A549 (cell line): ENCODE measurements at regions not wholly inside any gene's neighbourhood (a gene's known extent, or its start where the extent isn't known, plus 50 kb on each side); places are given as distances from the start of the nearest gene placed in this dataset.

Experiments used
- CHD4 ChIP-seq: fragments of 200-600 bp; sonication (generic); IDR thresholded peaks from 2 replicates; pipeline ENCODE4 v1.6.1; 2016; ENCODE audit warnings: antibody characterized with exemption, mild to moderate bottlenecking, borderline replicate concordance
- EP300 ChIP-seq, 2 experiments: fragments of >200 bp; sonication (Bioruptor Twin); formaldehyde crosslinking; IDR thresholded peaks; 2 replicates in 1 of 2; 3 replicates in 1 of 2; pipeline ENCODE4 v1.6.1; 2016 to 2017
- ESRRA ChIP-seq: fragments of 150-350 bp; IDR thresholded peaks from 2 replicates; pipeline ENCODE4 v1.6.1; 2014; ENCODE audit warnings: mild to moderate bottlenecking, low read length, borderline replicate concordance
- NR3C1 ChIP-seq: fragments of >200 bp; sonication (Bioruptor Twin); formaldehyde crosslinking; IDR thresholded peaks from 3 replicates; pipeline ENCODE4 v1.6.1; 2017
- POLR2A ChIP-seq: IDR thresholded peaks from 2 replicates; pipeline ENCODE4 v1.6.1; 2012; ENCODE audit warnings: mild to moderate bottlenecking, low read length
- RFX5 ChIP-seq: fragments of 450-650 bp; IDR thresholded peaks from 2 replicates; pipeline ENCODE4 v1.7.1; 2014; ENCODE audit warnings: antibody characterized with exemption, mild to moderate bottlenecking, moderate library complexity
- TF ChIP-seq, protein P1 (sequence below): IDR thresholded peaks from 2 replicates; pipeline ENCODE4 v1.6.1; 2012
- TF ChIP-seq, protein P2 (sequence below): fragments of >200 bp; sonication (Bioruptor Twin); formaldehyde crosslinking; IDR thresholded peaks from 3 replicates; pipeline ENCODE4 v1.5.1; 2016
- TF ChIP-seq, protein P3 (sequence below): fragments of 250-450 bp; sonication (Bioruptor Pico); IDR thresholded peaks from 2 replicates; pipeline ENCODE4 v1.5.0; 2021; ENCODE audit warnings: mild to moderate bottlenecking, moderate library complexity, borderline replicate concordance

DNA sequence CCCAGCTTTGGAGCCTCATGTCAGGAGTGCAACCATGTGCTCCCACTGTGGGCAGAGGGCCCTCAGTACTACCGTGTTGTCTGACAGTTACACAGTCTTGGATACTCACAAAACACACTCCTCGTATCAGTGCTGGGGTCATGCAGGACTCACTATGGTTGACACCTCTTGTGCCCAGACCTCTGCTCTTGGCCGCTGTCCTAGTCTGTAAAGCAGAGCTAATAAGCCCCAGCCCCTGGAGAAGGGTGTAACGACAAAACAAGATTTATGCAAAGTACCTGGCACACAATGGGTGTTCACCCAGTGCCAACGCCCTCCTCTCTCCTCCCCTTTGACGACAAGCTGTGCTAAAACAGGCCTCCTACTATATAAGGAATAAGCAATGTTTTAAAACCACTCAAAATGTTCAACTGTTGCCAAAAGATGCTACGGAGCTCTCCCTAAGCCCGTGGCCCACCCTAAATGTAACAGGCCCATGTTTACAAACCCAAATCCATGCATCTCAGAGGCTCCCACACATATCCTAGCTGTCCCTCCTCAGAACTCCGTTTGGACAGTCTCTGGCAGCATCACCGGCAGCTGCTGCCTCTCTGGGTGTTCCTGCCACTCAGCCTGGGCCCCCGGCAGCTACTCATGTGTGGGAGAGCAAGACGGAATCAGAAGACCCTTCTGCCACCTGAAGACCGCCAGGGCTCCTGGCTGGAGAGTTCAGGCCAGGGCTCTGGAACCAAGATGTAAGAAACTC, 65.8 kb downstream of the MRPL46 start:
- TF ChIP-seq ESRRA, result no peak
- TF ChIP-seq, protein P1, sequence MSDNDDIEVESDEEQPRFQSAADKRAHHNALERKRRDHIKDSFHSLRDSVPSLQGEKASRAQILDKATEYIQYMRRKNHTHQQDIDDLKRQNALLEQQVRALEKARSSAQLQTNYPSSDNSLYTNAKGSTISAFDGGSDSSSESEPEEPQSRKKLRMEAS, result no peak
- no peak for TF ChIP-seq POLR2A
- TF ChIP-seq, protein P2, sequence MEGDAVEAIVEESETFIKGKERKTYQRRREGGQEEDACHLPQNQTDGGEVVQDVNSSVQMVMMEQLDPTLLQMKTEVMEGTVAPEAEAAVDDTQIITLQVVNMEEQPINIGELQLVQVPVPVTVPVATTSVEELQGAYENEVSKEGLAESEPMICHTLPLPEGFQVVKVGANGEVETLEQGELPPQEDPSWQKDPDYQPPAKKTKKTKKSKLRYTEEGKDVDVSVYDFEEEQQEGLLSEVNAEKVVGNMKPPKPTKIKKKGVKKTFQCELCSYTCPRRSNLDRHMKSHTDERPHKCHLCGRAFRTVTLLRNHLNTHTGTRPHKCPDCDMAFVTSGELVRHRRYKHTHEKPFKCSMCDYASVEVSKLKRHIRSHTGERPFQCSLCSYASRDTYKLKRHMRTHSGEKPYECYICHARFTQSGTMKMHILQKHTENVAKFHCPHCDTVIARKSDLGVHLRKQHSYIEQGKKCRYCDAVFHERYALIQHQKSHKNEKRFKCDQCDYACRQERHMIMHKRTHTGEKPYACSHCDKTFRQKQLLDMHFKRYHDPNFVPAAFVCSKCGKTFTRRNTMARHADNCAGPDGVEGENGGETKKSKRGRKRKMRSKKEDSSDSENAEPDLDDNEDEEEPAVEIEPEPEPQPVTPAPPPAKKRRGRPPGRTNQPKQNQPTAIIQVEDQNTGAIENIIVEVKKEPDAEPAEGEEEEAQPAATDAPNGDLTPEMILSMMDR, result no peak
- no peak for TF ChIP-seq CHD4
- TF ChIP-seq RFX5, result no peak
- TF ChIP-seq EP300 (IDR thresholded peaks at IDR 0.05), result no peak
- TF ChIP-seq NR3C1, result no peak
- TF ChIP-seq, protein P3, sequence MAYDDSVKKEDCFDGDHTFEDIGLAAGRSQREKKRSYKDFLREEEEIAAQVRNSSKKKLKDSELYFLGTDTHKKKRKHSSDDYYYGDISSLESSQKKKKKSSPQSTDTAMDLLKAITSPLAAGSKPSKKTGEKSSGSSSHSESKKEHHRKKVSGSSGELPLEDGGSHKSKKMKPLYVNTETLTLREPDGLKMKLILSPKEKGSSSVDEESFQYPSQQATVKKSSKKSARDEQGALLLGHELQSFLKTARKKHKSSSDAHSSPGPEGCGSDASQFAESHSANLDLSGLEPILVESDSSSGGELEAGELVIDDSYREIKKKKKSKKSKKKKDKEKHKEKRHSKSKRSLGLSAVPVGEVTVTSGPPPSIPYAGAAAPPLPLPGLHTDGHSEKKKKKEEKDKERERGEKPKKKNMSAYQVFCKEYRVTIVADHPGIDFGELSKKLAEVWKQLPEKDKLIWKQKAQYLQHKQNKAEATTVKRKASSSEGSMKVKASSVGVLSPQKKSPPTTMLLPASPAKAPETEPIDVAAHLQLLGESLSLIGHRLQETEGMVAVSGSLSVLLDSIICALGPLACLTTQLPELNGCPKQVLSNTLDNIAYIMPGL, result no peak
